Muscle of arm (tissue), 1 donor: ENCODE measurements at regions not wholly inside any gene's neighbourhood (a gene's known extent, or its start where the extent isn't known, plus 50 kb on each side); places are given as distances from the start of the nearest gene placed in this dataset.

Source experiments
- DNase-seq: peaks from one replicate; pipeline ENCODE4 v3.0.0-alpha.2; 2013

DNA sequence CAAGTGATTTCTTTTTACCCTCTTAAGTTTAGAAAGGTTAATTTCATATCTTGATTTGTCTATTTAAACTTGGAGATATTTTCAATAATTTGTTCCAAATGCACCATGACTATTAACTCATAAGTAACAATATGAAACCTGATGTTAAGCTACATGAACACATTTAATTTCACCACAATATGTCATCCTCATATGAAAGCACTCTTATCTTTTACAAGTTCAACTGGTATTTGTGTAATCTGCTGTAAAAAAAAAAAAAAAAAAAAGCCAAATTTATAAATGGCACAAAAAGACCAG, 110.4 kb downstream of the HFE start:
- DNase-seq = no peak

DNA sequence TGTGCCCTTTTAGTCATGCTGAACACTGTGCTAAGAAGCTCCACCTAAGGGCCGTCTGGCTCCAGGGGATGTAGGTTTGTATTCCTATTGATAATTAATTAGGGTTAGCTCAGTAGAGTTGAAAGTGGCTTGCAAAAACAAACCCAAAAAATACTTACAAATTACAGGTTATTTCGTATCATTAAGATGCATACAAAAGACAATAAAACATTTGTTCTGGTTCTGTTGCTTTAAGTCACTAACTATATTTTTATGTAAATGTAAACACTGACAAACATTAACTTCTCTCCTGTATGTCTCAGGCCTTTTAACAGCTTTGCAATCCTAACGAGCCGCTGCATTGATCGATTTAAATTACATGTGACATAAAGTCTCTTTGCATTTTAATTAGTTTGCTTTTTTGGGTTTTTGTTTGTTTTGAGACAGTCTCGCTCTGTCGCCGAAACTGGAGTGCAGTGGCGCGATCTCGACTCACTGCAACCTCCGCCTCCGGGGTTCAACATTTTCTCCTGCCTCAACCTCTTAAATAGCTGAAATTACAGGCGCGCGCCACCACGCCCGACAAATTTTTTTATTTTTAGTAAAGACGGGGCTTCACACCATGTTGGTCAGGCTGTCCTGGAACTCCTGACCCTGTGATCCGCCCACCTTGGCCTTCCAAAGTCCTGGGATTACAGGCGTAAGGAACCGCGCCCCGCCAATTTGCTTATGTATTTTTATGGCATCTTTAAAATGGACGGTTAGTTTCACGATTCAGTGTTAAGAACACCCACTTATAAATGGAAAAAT, 110.9 kb downstream of the HFE start:
- DNase-seq = peak; percentile 48

GRCh38 chr6:26198722-26199056, 111.5 kb downstream of the HFE start:
- peak; percentile 63 for DNase-seq

- DNase-seq = peak; percentile 93
Measured at GRCh38 chr6:26199057-26199772, 112.0 kb downstream of the HFE start.

DNA sequence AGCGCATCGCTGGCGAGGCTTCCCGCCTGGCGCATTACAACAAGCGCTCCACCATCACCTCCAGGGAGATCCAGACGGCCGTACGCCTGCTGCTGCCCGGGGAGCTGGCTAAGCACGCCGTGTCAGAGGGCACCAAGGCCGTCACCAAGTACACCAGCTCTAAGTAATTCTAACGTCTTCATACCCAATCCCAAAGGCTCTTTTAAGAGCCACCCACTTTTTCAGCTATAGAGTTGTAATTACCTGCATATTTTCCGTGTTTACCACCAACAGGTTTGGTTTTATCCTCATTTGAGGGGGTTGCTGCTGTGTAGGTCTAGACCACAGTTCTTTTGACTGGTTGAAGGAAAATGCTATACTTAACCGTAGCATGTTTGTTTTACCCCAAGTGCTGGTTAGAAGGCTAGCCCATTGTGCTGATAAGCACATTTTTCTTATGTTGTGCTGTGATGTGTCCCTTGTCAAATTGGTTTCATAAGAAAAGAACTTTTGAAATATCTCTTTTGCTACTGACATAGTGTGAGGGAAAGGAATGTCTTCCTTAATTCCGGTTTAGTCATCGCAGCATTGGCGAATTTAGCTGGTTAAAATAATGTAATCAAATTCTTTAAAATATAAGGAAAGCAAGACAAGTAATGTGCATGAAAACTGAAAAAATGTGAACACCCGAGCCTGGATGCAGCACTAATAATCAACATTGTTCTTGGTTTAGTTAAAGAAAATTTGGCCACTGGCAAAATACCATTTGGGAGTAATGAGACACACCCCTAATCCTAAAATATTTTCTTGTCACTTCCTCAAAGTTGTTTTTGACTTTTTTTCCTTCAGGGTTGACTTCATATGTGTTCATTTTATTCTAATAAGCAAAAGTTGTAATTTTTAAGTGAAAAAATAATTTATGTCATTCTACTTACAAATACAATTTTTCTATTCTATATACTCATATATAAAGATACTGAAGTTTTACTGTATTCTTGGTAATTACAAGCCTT, 112.8 kb downstream of the HFE start:
- no peak for DNase-seq

DNA sequence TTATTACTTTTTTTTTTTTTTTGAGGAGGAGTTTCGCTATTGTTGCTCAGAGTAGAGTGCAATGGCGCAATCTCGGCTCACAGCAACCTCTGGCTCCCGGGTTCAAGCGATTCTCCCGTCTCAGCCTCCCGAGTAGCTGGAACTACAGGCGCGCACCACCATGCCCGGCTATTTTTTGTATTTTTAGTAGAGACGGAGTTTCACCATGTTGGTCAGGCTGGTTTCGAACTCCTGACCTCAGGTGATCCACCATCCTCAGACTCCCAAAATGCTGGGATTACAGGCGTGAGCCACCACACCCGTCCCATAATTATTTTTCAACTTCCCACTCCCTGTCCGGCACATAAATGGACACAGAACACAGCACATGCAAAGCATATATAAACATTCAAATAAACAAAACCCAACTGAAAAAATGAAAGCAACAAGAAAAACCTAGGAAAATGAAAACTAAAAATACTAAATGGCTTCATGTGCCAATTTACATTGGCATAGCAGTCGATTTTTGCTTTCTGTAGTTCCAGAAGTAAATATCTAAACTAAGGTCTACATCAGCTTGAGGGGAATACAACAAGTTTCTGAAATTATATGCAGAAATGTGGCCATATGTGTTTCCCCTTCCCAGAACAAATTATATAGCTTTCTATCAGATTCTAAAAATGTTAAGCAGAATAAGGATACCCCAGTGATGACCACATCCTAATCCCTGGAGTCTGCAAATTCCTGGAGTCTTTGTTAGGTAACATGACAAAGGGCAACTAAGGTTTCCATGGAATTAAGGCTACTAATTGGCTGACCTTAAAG, 113.9 kb downstream of the HFE start:
- DNase-seq = no peak

GRCh38 chr6:26202201-26202611, 115.0 kb downstream of the HFE start:
- no peak for DNase-seq

DNA sequence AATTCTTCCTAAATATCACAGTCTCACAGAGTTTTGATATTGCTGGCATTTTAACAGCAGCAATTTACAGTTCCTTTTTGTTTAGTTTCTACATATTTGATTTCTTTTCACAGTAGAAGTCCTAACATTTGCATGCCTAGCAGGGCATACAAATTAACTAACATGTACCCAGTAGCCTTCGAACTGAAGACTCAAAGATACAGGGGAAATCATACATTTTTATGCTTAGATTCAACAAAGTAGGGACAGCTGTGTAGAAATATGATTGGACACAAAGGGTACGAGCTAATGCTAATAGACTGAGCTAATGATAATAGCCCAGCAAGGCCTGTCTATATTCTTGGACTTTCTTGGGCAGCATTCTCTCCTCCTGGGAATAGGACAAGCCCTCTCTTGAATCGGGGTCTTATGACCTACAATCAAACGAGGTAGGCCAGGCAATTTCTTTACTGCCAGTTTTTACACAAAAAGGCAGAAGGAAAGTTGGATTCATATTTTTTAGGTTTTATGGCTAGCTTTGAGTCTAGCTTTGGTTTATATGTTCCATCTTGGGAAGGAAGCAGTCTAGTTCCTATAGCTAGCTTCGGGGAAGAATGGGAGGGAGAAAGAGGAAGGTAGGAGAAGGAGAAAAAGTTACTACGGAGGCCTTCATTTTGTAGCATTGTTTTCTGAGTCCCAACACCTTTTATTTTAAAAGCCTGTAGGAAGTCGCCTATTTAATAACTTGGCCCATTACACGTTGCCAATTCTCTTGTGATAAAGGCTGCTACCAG, 115.8 kb downstream of the HFE start:
- no peak for DNase-seq

DNA sequence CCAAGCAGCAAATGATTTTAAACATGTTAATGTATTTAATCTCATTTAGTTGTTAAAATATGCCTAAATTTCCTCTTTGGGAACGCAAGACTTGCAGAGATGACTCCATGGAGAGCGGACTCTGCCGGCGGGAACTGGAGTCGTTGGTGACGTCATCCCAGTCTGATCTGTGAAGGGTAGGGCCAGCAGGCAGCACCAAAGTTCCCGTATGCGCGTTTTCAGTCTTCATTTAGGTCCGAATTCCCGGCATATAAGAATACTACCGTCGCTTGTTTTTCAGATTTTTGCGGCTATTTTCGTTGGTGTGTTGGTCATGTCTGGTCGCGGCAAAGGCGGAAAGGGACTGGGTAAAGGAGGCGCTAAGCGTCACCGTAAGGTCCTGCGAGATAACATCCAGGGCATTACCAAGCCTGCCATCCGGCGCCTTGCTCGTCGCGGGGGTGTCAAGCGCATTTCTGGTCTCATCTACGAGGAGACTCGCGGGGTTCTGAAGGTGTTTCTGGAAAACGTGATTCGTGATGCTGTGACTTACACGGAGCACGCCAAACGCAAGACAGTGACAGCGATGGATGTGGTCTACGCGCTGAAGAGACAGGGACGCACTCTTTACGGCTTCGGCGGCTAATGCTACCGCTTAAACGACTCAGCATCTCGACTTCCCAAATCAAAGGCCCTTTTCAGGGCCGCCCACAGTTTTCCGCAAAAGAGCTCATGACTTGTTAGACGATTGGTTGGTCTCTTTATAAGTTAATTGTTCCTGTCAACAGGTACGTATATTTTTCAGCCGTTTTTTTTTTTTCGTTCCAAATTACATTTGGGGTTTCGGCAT, 117.3 kb downstream of the HFE start:
- DNase-seq = peak; percentile 99

- DNase-seq = peak; percentile 94
Measured at GRCh38 chr6:26205161-26205624, 118.0 kb downstream of the HFE start.

DNA sequence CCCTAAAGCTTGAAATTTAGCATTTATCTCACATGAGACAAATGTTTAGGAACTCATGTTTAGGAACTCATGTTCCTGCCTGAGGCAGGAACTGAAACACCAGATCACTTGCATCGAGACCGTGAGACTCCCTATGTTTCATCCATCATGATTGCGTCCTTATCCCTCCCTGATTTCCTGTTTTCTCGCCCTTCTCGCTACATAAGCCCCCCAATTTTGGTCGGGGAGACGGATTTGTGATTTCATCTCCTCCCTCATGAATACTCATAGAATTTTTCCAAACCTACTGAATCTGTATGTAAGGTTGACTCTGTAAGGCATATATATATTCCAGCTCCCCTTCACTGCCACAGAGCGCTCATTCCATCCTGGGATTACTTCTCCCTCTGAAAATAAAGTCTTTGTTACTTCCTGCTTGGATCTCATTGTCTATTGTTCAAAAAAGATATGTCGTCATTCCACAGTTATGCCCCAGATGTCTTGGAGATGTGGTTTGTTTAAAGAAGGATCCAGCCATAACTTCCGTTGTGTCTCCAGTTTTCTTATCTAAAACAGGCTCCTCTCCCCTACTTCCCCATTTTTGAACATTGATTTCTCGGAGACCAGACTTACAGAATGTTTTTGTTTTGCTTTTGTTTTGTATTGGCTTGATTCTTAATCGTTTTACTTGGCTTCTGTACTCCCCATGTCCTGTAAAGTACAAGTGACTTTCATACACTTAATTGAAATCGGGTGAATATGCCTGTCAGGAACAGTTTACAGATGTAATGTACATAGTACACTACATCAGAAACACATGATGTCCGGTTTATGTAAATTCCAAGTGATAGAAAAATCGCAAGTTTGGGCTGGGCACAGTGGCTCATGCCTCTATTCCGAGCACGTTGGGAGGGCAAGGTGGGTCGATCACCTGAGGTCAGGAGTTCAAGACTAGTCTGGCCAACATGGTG, 118.7 kb downstream of the HFE start:
- DNase-seq = peak; percentile 75

GRCh38 chr6:26206868-26207801, 119.9 kb downstream of the HFE start:
- DNase-seq = no peak

GRCh38 chr6:26211963-26212362, 124.7 kb downstream of the HFE start:
- DNase-seq = no peak

DNA sequence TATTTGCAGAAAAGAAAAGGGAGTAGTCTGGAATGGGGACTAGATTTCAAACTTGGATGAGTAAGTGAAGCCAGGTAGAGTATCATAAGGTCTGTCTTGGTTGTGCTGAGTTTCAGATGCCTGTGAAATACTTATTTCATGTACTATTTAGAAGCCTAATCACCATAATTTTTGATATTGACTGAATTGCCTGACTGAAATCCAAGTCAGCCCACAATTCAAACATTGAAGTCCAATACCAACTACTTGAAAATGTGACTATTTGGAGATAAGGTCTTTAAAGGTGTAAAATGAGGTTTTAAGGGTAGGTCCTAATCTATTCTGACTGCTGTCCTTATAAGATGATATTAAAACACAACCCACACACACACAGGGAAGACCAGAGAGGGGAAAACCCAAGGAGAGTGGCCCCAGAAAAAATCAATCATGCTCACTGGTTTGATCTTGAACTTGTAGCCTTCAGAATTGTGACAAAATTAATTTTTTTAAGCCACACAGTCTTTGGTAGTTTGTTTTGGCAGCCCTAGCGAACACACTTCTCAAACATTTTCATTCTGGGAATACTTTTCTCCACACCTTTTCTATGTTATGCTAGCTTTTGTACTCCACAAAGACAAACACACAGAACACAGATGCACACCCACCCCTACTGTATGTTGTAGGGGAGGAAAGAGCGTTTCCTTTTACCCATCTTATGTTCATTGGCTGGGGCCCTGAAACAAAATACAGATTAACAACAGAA, 126.3 kb downstream of the HFE start:
- no peak for DNase-seq

DNA sequence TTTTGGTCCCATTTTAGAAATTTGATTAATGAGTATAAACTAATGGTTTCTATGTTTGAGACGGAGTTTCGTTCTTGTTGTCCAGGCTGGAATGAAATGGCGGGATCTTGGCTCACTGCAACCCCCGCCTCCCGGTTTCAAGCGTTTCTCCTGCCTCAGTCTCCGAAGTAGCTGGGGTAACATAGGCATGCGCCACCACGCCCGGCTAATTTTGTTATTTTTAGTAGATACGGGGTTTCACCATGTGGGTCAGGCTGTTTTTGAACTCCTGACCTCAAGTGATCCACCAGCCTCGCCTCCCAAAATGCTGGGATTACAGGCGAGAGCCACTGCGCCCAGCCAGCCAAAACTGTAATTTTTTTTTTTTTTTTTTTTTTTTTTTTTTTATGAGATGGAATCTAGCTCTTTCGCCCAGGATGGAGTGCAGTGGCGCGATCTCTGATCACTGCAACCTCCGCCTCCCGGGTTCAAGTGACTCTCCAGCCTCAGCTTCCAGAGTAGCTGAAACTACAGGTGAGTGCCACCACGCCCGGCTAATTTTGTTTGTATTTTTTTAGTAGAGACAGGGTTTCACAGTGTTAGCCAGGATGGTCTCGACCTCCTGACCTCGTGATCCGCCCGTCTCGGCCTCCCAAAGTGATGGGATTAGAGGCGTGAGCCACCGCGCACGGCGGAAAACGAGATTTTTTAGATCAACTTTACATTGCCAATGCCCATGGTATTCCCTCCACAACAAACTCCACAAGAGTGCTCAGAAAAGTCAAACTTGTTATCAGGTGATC, 127.8 kb downstream of the HFE start:
- DNase-seq = no peak
